GM23338 (cell line): ENCODE measurements at regions not wholly inside any gene's neighbourhood (a gene's known extent, or its start where the extent isn't known, plus 50 kb on each side); places are given as distances from the start of the nearest gene placed in this dataset.

Experiments
- ATAC-seq: fragments of 200-7000 bp; cut with Tn5 transposase; 3 replicates; pipeline ENCODE4 v1.9.1; 2020
- DNase-seq: peaks from one replicate; pipeline ENCODE4 v3.0.0-alpha.2; 2015; ENCODE audit warnings: low spot score
- H2AFZ ChIP-seq: fragments of 200-600 bp; sonication (generic); 2 replicates; pipeline ENCODE4 v1.8.0; 2016; ENCODE audit warnings: antibody characterized with exemption, mild to moderate bottlenecking, moderate library complexity
- H3F3A ChIP-seq: fragments of 200-600 bp; sonication (generic); replicated peaks from 2 replicates; pipeline ENCODE4 v1.8.0; 2017; ENCODE audit warnings: antibody characterized with exemption, mixed run types, low read depth
- H3K27ac ChIP-seq: fragments of 200-600 bp; sonication (generic); 2 replicates; pipeline ENCODE4 v1.6.1; 2016; ENCODE audit warnings: low read depth
- H3K27me3 ChIP-seq: fragments of 200-600 bp; sonication (generic); 2 replicates; pipeline ENCODE4 v1.8.0; 2016; ENCODE audit warnings: mild to moderate bottlenecking, mixed run types, moderate library complexity; ENCODE audit not compliant: insufficient read depth
- H3K36me3 ChIP-seq: fragments of 200-600 bp; sonication (generic); 2 replicates; pipeline ENCODE4 v1.8.0; 2016; ENCODE audit warnings: mild to moderate bottlenecking; ENCODE audit not compliant: insufficient read depth
- H3K4me1 ChIP-seq: fragments of 200-600 bp; sonication (generic); 2 replicates; pipeline ENCODE4 v1.8.0; 2016; ENCODE audit warnings: mild to moderate bottlenecking, moderate library complexity; ENCODE audit not compliant: insufficient read depth
- H3K4me2 ChIP-seq: fragments of 200-600 bp; sonication (generic); 2 replicates; pipeline ENCODE4 v1.7.1; 2017; ENCODE audit warnings: mixed run types
- H3K4me3 ChIP-seq: fragments of 200-600 bp; sonication (generic); 2 replicates; pipeline ENCODE4 v1.6.1; 2016; ENCODE audit warnings: mixed run types
- H3K79me2 ChIP-seq: fragments of 200-600 bp; sonication (generic); replicated peaks from 2 replicates; pipeline ENCODE4 v1.8.0; 2017; ENCODE audit warnings: mild to moderate bottlenecking; ENCODE audit not compliant: insufficient read depth
- H3K9me2 ChIP-seq: fragments of 200-600 bp; sonication (generic); 2 replicates; pipeline ENCODE4 v1.8.0; 2017; ENCODE audit not compliant: insufficient read depth
- H4K20me1 ChIP-seq: fragments of 200-600 bp; sonication (generic); replicated peaks from 2 replicates; pipeline ENCODE4 v1.8.0; 2017; ENCODE audit warnings: mild to moderate bottlenecking; ENCODE audit not compliant: insufficient read depth
- H3K27ac Mint-ChIP-seq: 2 replicates; pipeline ENCODE4 v1.8.0; 2020; ENCODE audit warnings: inconsistent platforms, mild to moderate bottlenecking, moderate library complexity, mixed read lengths
- H3K27me3 Mint-ChIP-seq: 3 replicates; pipeline ENCODE4 v1.8.0; 2022; ENCODE audit warnings: low read depth, mild to moderate bottlenecking, moderate library complexity, mixed read lengths, inconsistent platforms; ENCODE audit not compliant: insufficient read depth, poor library complexity
- H3K36me3 Mint-ChIP-seq: 3 replicates; pipeline ENCODE4 v1.8.0; 2021; ENCODE audit warnings: low read depth, mild to moderate bottlenecking, inconsistent platforms, moderate library complexity, mixed read lengths
- H3K4me1 Mint-ChIP-seq: 3 replicates; pipeline ENCODE4 v1.8.0; 2020; ENCODE audit warnings: mild to moderate bottlenecking, inconsistent platforms, mixed read lengths
- H3K4me3 Mint-ChIP-seq: 3 replicates; pipeline ENCODE4 v1.8.0; 2021; ENCODE audit warnings: moderate library complexity, mild to moderate bottlenecking, inconsistent platforms, mixed read lengths
- H3K9me3 Mint-ChIP-seq: 3 replicates; pipeline ENCODE4 v1.8.0; 2020; ENCODE audit warnings: moderate library complexity, mild to moderate bottlenecking, inconsistent platforms, mixed read lengths
- CREB1 ChIP-seq: fragments of 250-450 bp; sonication (Bioruptor Pico); IDR thresholded peaks from 2 replicates; pipeline ENCODE4 v1.5.0; 2020; ENCODE audit warnings: low read depth, mild to moderate bottlenecking, moderate library complexity
- CTCF ChIP-seq, 2 experiments: fragments of 200-600 bp in 1 of 2; sonication (generic) in 1 of 2; conservative IDR thresholded peaks; 2 replicates each; pipeline versions ENCODE4 v1.5.1 to v1.6.1; 2016 to 2017; ENCODE audit warnings: antibody characterized with exemption in 2 of 2, low read depth in 2 of 2, mild to moderate bottlenecking in 2 of 2, moderate library complexity in 1 of 2
- ETS1 ChIP-seq: IDR thresholded peaks from 2 replicates; pipeline ENCODE4 v1.6.1; 2016; ENCODE audit warnings: antibody characterized with exemption
- EZH2phosphoT487 ChIP-seq: fragments of 200-600 bp; sonication (generic); IDR thresholded peaks from one replicate; pipeline ENCODE4 v1.8.1; 2018; ENCODE audit warnings: antibody characterized with exemption; ENCODE audit not compliant: unreplicated experiment
- JUNB ChIP-seq: IDR thresholded peaks from one replicate; pipeline ENCODE4 v1.6.1; 2016; ENCODE audit warnings: antibody characterized with exemption; ENCODE audit not compliant: unreplicated experiment
- NANOG ChIP-seq: IDR thresholded peaks from 2 replicates; pipeline ENCODE4 v1.6.1; 2016; ENCODE audit warnings: antibody characterized with exemption, borderline replicate concordance
- ZNF331 ChIP-seq: fragments of 250-450 bp; sonication (Bioruptor Pico); IDR thresholded peaks from 2 replicates; pipeline ENCODE4 v1.5.0; 2020; ENCODE audit warnings: low read depth, mild to moderate bottlenecking, moderate library complexity

- TF ChIP-seq ETS1, result no peak
- no peak for TF ChIP-seq JUNB
- no peak for TF ChIP-seq NANOG
- no peak for TF ChIP-seq CREB1
Observed at GRCh38 chr10:8987712-8988111, 933.2 kb downstream of the GATA3 start (continued).

GRCh38 chr10:8990280-8990987, 935.9 kb downstream of the GATA3 start:
- H3K4me3 Mint-ChIP-seq, result no peak overlapping the region
- no peak overlapping the region for H3K27ac Mint-ChIP-seq
- no peaks in the 10 kb centered on the region for H3K4me1 ChIP-seq
- no peaks in the 10 kb centered on the region for H3K79me2 ChIP-seq
- H3K27me3 ChIP-seq, result no peaks in the 10 kb centered on the region
- H3K27me3 Mint-ChIP-seq, result no peaks in the 10 kb centered on the region
- no peaks in the 10 kb centered on the region for H3K36me3 ChIP-seq
- no peaks in the 10 kb centered on the region for H3K9me2 ChIP-seq
- no peak for TF ChIP-seq CREB1
- TF ChIP-seq ETS1, result no peak
- no peak for TF ChIP-seq ZNF331 (CRISPR knock-in tag)
- H3F3A ChIP-seq, result no peaks in the 10 kb centered on the region
- ATAC-seq (no peak), DNase-seq (no peak)
- no peaks in the 10 kb centered on the region for H3K36me3 Mint-ChIP-seq
- no peak overlapping the region for H3K27ac ChIP-seq
- no peak overlapping the region for H2AFZ ChIP-seq
- no peaks in the 10 kb centered on the region for H4K20me1 ChIP-seq
- H3K4me1 Mint-ChIP-seq, result no peaks in the 10 kb centered on the region
- H3K4me3 ChIP-seq, result no peak overlapping the region
- H3K9me3 Mint-ChIP-seq, result no peaks in the 10 kb centered on the region
- H3K4me2 ChIP-seq, result no peak overlapping the region

GRCh38 chr10:8992009-8992408, 937.5 kb downstream of the GATA3 start:
- 0 out of 2 replicates have a peak, but pooled peaks cover 3% of the 10 kb centered on the region for H4K20me1 ChIP-seq
- no peak overlapping the region for H3K4me2 ChIP-seq
- no peaks in the 10 kb centered on the region for H3K9me2 ChIP-seq
- Mint-ChIP-seq H3K27ac (no peak overlapping the region), H3K4me1 (no peaks in the 10 kb centered on the region), H3K4me3 (no peak overlapping the region), H3K9me3 (no peaks in the 10 kb centered on the region), H3K27me3 (no peaks in the 10 kb centered on the region), H3K36me3 (no peaks in the 10 kb centered on the region)
- H2AFZ ChIP-seq, result no peak overlapping the region
- H3K27ac ChIP-seq, result no peak overlapping the region
- H3K4me1 ChIP-seq, result no peaks in the 10 kb centered on the region
- H3K36me3 ChIP-seq, result no peaks in the 10 kb centered on the region
- H3K4me3 ChIP-seq, result no peak overlapping the region
- no peaks in the 10 kb centered on the region for H3K79me2 ChIP-seq
- no peak for DNase-seq
- ATAC-seq, result no peak
- H3K27me3 ChIP-seq, result no peaks in the 10 kb centered on the region
- H3F3A ChIP-seq, result no peaks in the 10 kb centered on the region
- TF ChIP-seq CTCF (conservative IDR thresholded peaks at IDR 0.05; ENCODE audit: low read depth in 2 of 2) (no peak), EZH2phosphoT487 (no peak), ZNF331 (CRISPR knock-in tag) (no peak), JUNB (no peak)
